NCI-H128 (cell line): ENCODE measurements at regions not wholly inside any gene's neighbourhood (a gene's known extent, or its start where the extent isn't known, plus 50 kb on each side); places are given as distances from the start of the nearest gene placed in this dataset.

Experiments
- DNase-seq: peaks from one replicate; lab custom pipeline; 2025; ENCODE audit not compliant: unreplicated experiment; lab: John Stamatoyannopoulos, UW

GRCh38 chr3:115517457-115518050 is 105.8 kb upstream of the GAP43 start:
- no peak for DNase-seq

GRCh38 chr3:115518100-115518852 is 105.0 kb upstream of the GAP43 start:
- DNase-seq: no peak

- DNase-seq: no peak
Observed at GRCh38 chr3:115520241-115520640, 103.1 kb upstream of the GAP43 start.

- no peak for DNase-seq
Observed at GRCh38 chr3:115520651-115521245, 102.6 kb upstream of the GAP43 start.

- DNase-seq: no peak
Observed at GRCh38 chr3:115523458-115523857, 99.9 kb upstream of the GAP43 start.

- DNase-seq: no peak
Observed at GRCh38 chr3:115524549-115524948, 98.8 kb upstream of the GAP43 start.

- DNase-seq: no peak
Observed at GRCh38 chr3:115525731-115526130, 97.6 kb upstream of the GAP43 start.

- no peak for DNase-seq
Observed at GRCh38 chr3:115533218-115533617, 90.1 kb upstream of the GAP43 start.

- no peak for DNase-seq
Observed at GRCh38 chr3:115536171-115536570, 87.1 kb upstream of the GAP43 start.

- DNase-seq: no peak
Observed at GRCh38 chr3:115537669-115538068, 85.6 kb upstream of the GAP43 start.

- no peak for DNase-seq
Observed at GRCh38 chr3:115547207-115547606, 76.1 kb upstream of the GAP43 start.

- no peak for DNase-seq
Observed at GRCh38 chr3:115548611-115549010, 74.7 kb upstream of the GAP43 start.

GRCh38 chr3:115549071-115549470 is 74.2 kb upstream of the GAP43 start:
- no peak for DNase-seq

GRCh38 chr3:115550285-115550761 is 73.0 kb upstream of the GAP43 start:
- no peak for DNase-seq

- no peak for DNase-seq
Observed at GRCh38 chr3:115551016-115551415, 72.3 kb upstream of the GAP43 start.

- DNase-seq: no peak
Observed at GRCh38 chr3:115552007-115552406, 71.3 kb upstream of the GAP43 start.

- DNase-seq: no peak
Observed at GRCh38 chr3:115553796-115554486, 69.4 kb upstream of the GAP43 start.

- no peak for DNase-seq
Observed at GRCh38 chr3:115554487-115554807, 68.9 kb upstream of the GAP43 start.

- no peak for DNase-seq
Observed at GRCh38 chr3:115562636-115563267, 60.6 kb upstream of the GAP43 start.

- no peak for DNase-seq
Observed at GRCh38 chr3:115563984-115564383, 59.3 kb upstream of the GAP43 start.

GRCh38 chr3:115571413-115571812 is 51.9 kb upstream of the GAP43 start:
- no peak for DNase-seq
